Stomach (tissue), 4 donors: ENCODE measurements at regions not wholly inside any gene's neighbourhood (a gene's known extent, or its start where the extent isn't known, plus 50 kb on each side); places are given as distances from the start of the nearest gene placed in this dataset.

ENCODE experiments used
- EP300 ChIP-seq: sonication (generic); formaldehyde crosslinking; IDR thresholded peaks from one replicate; pipeline ENCODE4 v1.6.1; 2017; ENCODE audit warnings: antibody characterized with exemption
- POLR2A ChIP-seq, 4 donors: fragments of 450-650 bp; IDR thresholded peaks; one replicate each; pipeline ENCODE4 v1.6.1; 2016; ENCODE audit warnings: antibody characterized with exemption in 4 of 4, control low read depth in 2 of 4, mild to moderate bottlenecking in 1 of 4, moderate library complexity in 1 of 4
- POLR2AphosphoS5 ChIP-seq, 3 donors: sonication (generic); formaldehyde crosslinking; IDR thresholded peaks; one replicate each; pipeline ENCODE4 v1.6.1; 2016; ENCODE audit warnings: antibody characterized with exemption in 3 of 3
- TF ChIP-seq, protein P1 (sequence below), 7 experiments: fragments of 450-650 bp in 4 of 7; fragments of 200-600 bp in 3 of 7; sonication (generic) in 3 of 7; IDR thresholded peaks; one replicate each; pipeline ENCODE4 v1.5.1; 2016 to 2019; ENCODE audit warnings: antibody characterized with exemption in 7 of 7, control low read depth in 2 of 7, mild to moderate bottlenecking in 1 of 7

DNA sequence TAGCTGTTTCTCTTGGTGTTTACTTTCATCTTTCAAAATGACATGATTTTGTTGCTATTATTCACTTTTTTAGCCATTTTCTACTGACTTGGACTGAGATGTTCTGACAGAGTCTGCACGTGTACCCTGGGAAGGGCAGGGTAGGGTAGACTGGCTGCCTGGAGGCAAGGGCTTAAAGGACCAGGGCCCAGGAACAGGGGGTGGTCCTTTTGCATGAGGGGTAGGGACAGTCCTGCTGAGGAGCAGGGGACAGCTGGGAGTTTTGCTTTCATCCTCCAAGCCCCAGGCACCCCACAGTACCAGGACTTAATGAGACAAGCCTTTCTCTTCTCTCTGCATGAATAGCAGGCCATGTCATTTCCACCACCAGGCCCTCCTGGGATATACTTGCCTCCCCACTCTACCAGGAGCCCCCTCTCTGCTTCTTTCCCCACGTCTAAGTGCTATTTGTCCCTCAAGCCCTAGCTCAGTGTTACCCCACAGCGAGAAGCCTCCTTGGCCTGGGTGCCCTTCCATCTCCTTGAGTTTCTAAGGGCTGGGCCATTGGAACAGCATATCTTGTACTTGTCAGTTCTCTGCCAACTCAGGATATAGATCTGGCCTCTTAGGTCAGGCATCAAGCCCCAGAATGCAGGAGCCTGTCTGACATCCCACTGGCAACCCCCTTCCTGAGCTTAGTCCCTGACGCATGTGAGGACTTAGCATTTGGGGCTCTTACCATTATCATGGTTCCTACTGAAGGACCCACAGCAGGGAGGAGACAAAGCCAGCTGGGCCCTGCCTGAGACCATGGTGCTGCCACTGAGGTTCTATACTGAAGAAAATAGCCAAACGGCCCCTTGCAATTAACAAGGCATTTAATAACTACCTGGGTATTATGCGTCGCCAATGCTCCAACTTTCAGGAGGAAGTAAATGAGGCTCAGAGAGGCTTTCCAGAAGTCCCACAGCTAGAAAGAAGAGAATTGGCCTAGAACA is 78.4 kb upstream of the UNC5B start:
- TF ChIP-seq, protein P1, sequence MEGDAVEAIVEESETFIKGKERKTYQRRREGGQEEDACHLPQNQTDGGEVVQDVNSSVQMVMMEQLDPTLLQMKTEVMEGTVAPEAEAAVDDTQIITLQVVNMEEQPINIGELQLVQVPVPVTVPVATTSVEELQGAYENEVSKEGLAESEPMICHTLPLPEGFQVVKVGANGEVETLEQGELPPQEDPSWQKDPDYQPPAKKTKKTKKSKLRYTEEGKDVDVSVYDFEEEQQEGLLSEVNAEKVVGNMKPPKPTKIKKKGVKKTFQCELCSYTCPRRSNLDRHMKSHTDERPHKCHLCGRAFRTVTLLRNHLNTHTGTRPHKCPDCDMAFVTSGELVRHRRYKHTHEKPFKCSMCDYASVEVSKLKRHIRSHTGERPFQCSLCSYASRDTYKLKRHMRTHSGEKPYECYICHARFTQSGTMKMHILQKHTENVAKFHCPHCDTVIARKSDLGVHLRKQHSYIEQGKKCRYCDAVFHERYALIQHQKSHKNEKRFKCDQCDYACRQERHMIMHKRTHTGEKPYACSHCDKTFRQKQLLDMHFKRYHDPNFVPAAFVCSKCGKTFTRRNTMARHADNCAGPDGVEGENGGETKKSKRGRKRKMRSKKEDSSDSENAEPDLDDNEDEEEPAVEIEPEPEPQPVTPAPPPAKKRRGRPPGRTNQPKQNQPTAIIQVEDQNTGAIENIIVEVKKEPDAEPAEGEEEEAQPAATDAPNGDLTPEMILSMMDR (IDR thresholded peaks at IDR 0.05) = no peak
- TF ChIP-seq EP300 (no peak), POLR2AphosphoS5 (IDR thresholded peaks at IDR 0.05) (no peak), POLR2A (IDR thresholded peaks at IDR 0.05) (no peak)
